SK-N-SH (cell line): ENCODE measurements at regions not wholly inside any gene's neighbourhood (a gene's known extent, or its start where the extent isn't known, plus 50 kb on each side); places are given as distances from the start of the nearest gene placed in this dataset.

ENCODE experiments used
- CTCF ChIA-PET: fragments of 300-600, 350-600 bp; formaldehyde crosslinking; extraction: SDS; loops from one replicate; lab custom pipeline; 2021; lab: Yijun Ruan, JAX
- POLR2A ChIA-PET: fragments of 350-600 bp; sonication (Branson Sonifier 250); formaldehyde crosslinking; extraction: SDS; loops from one replicate; lab custom pipeline; 2020; ENCODE audit warnings: antibody characterized with exemption, inconsistent platforms; lab: Yijun Ruan, JAX
- DNase-seq: peaks from one replicate; pipeline ENCODE4 v3.0.0; 2012
- H2AFZ ChIP-seq: fragments of 200-600 bp; sonication (generic); 2 replicates; pipeline ENCODE4 v1.8.1; 2016; ENCODE audit warnings: antibody characterized with exemption, mild to moderate bottlenecking, low read depth
- H3F3A ChIP-seq: fragments of 200-600 bp; sonication (generic); replicated peaks from 2 replicates; pipeline ENCODE3; 2016; ENCODE audit warnings: antibody characterized with exemption, mild to moderate bottlenecking; ENCODE audit not compliant: insufficient read depth
- H3K27ac ChIP-seq, 2 experiments: fragments of 200-500 bp in 1 of 2; fragments of 200-600 bp in 1 of 2; sonication (Bioruptor generic) in 1 of 2; sonication (generic), shearing (Covaris generic) in 1 of 2; 2 replicates each; pipeline versions ENCODE4 v1.5.1 to v1.6.1; 2014 to 2016; ENCODE audit warnings: low read depth in 2 of 2, inconsistent platforms in 1 of 2, low read length in 1 of 2, mild to moderate bottlenecking in 1 of 2, mixed read lengths in 1 of 2
- H3K27me3 ChIP-seq: fragments of 200-600 bp; sonication (generic), shearing (Covaris generic); 2 replicates; pipeline ENCODE4 v1.6.1; 2016; ENCODE audit warnings: mixed run types; ENCODE audit not compliant: insufficient read depth
- H3K36me3 ChIP-seq, 2 experiments: fragments of 200-500 bp in 1 of 2; fragments of 200-600 bp in 1 of 2; sonication (Bioruptor generic) in 1 of 2; sonication (generic) in 1 of 2; replicated peaks in 1 of 2; 2 replicates each; pipeline versions ENCODE3 to v1.5.1; 2014 to 2016; ENCODE audit warnings: low read length in 1 of 2, mild to moderate bottlenecking in 1 of 2; ENCODE audit not compliant: insufficient read depth in 2 of 2, control insufficient read depth in 1 of 2
- H3K4me1 ChIP-seq, 2 experiments: fragments of 200-500 bp in 1 of 2; fragments of 200-600 bp in 1 of 2; sonication (Bioruptor generic) in 1 of 2; sonication (generic), shearing (Covaris generic) in 1 of 2; 2 replicates each; pipeline versions ENCODE4 v1.5.1 to v1.6.1; 2014 to 2016; ENCODE audit warnings: low read depth in 1 of 2, low read length in 1 of 2, mixed run types in 1 of 2; ENCODE audit not compliant: insufficient read depth in 2 of 2, control insufficient read depth in 1 of 2
- H3K4me2 ChIP-seq: fragments of 200-600 bp; sonication (generic), shearing (Covaris generic); 2 replicates; pipeline ENCODE4 v1.6.1; 2017; ENCODE audit warnings: mixed run types
- H3K4me3 ChIP-seq, 2 experiments: fragments of 200-500 bp in 1 of 2; fragments of 200-600 bp in 1 of 2; sonication (Bioruptor generic) in 1 of 2; sonication (generic), shearing (Covaris generic) in 1 of 2; 2 replicates each; pipeline versions ENCODE4 v1.5.1 to v1.8.1; 2014 to 2016; ENCODE audit warnings: low read depth in 2 of 2, inconsistent platforms in 1 of 2, low read length in 1 of 2, mild to moderate bottlenecking in 1 of 2, mixed read lengths in 1 of 2, moderate library complexity in 1 of 2
- H3K79me2 ChIP-seq: fragments of 200-600 bp; sonication (generic); 2 replicates; pipeline ENCODE4 v1.8.1; 2017; ENCODE audit warnings: mild to moderate bottlenecking; ENCODE audit not compliant: insufficient read depth
- H3K9ac ChIP-seq: fragments of 200-600 bp; sonication (generic); 2 replicates; pipeline ENCODE4 v1.6.1; 2017; ENCODE audit warnings: mixed run types
- H3K9me2 ChIP-seq: fragments of 200-600 bp; sonication (generic); 2 replicates; pipeline ENCODE4 v1.6.1; 2017; ENCODE audit warnings: mixed run types
- H3K9me3 ChIP-seq: fragments of 200-600 bp; sonication (generic); 2 replicates; pipeline ENCODE4 v1.6.1; 2017; ENCODE audit warnings: mixed run types, mild to moderate bottlenecking, moderate library complexity
- H4K20me1 ChIP-seq: fragments of 200-600 bp; sonication (generic); 2 replicates; pipeline ENCODE4 v1.6.1; 2017; ENCODE audit warnings: mild to moderate bottlenecking, mixed run types; ENCODE audit not compliant: insufficient read depth
- ELF1 ChIP-seq: IDR thresholded peaks from 2 replicates; pipeline ENCODE4 v1.4.0; 2012
- EZH2phosphoT487 ChIP-seq: fragments of 200-600 bp; sonication (generic); IDR thresholded peaks from 2 replicates; pipeline ENCODE4 v1.6.1; 2017; ENCODE audit warnings: low read depth, mixed run types, mild to moderate bottlenecking, antibody characterized with exemption, moderate library complexity, borderline replicate concordance
- GATA2 ChIP-seq: sonication (generic); formaldehyde crosslinking; IDR thresholded peaks from 2 replicates; pipeline ENCODE4 v1.5.0; 2020; ENCODE audit warnings: mild to moderate bottlenecking, missing genetic modification reagents
- MAX ChIP-seq: IDR thresholded peaks from 2 replicates; pipeline ENCODE4 v1.4.0; 2012; ENCODE audit warnings: low read depth
- MEF2A ChIP-seq: IDR thresholded peaks from 2 replicates; pipeline ENCODE4 v1.4.0; 2012; ENCODE audit warnings: low read depth, borderline replicate concordance
- MXI1 ChIP-seq: IDR thresholded peaks from 2 replicates; pipeline ENCODE4 v1.6.1; 2012; ENCODE audit warnings: mild to moderate bottlenecking, low read depth, low read length, improper control_type of control experiment
- NRF1 ChIP-seq: IDR thresholded peaks from 2 replicates; pipeline ENCODE4 v1.6.1; 2012; ENCODE audit warnings: low read depth, mild to moderate bottlenecking, low read length
- REST ChIP-seq: IDR thresholded peaks from 2 replicates; pipeline ENCODE4 v1.6.1; 2012; ENCODE audit warnings: mild to moderate bottlenecking, low read depth, low read length, moderate library complexity
- RFX5 ChIP-seq: IDR thresholded peaks from 2 replicates; pipeline ENCODE4 v1.6.1; 2012; ENCODE audit warnings: mild to moderate bottlenecking, improper control_type of control experiment, low read length
- SIN3A ChIP-seq: IDR thresholded peaks from 2 replicates; pipeline ENCODE4 v1.6.1; 2012; ENCODE audit warnings: low read depth, mild to moderate bottlenecking, low read length, moderate library complexity, borderline replicate concordance
- TAF1 ChIP-seq: IDR thresholded peaks from 2 replicates; pipeline ENCODE4 v1.6.1; 2012; ENCODE audit warnings: low read depth, mild to moderate bottlenecking, low read length, moderate library complexity, borderline replicate concordance
- TCF12 ChIP-seq: IDR thresholded peaks from 2 replicates; pipeline ENCODE4 v1.4.0; 2012
- TEAD4 ChIP-seq: IDR thresholded peaks from 2 replicates; pipeline ENCODE4 v1.4.0; 2012; ENCODE audit warnings: mild to moderate bottlenecking, borderline replicate concordance; ENCODE audit not compliant: insufficient read depth
- USF1 ChIP-seq: IDR thresholded peaks from 2 replicates; pipeline ENCODE4 v1.4.0; 2012; ENCODE audit warnings: low read depth, borderline replicate concordance
- YY1 ChIP-seq: IDR thresholded peaks from 2 replicates; pipeline ENCODE4 v1.4.0; 2012; ENCODE audit warnings: low read depth, mild to moderate bottlenecking
- WGBS: methylation state at CpG from one replicate; pipeline ENCODE4 v1.1.6; 2017; ENCODE audit warnings: low lambda C conversion rate; 5-methylcytosine and 5-hydroxymethylcytosine counted together
- TF ChIP-seq, protein P1 (sequence below): fragments of 200-600 bp; sonication (generic); IDR thresholded peaks from 2 replicates; pipeline ENCODE4 v1.6.1; 2017; ENCODE audit warnings: antibody characterized with exemption, mild to moderate bottlenecking, moderate library complexity
- TF ChIP-seq, protein P2 (sequence below): IDR thresholded peaks from 2 replicates; pipeline ENCODE4 v1.4.0; 2012; ENCODE audit warnings: low read depth, borderline replicate concordance
- TF ChIP-seq, protein P3 (sequence below): IDR thresholded peaks from 2 replicates; pipeline ENCODE4; 2012

DNA sequence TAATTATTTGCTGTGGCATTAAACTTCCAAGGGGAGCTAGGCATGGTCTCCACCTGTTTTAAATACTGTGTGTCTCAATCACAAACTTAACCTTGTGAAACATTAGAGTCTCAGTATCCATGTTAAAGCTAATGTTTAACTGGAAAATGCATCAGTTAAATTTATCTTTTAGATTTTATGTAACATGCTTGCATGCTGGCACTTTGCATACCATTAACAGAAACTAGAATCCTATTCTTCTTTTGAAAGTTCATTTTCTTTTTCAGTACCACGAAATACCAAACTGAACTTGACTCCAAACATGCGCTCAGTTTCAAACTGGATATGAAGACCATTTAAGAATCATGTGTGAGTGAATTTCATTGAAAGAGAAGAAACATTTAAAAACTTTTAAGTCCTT, 328.9 kb upstream of the SLC10A2 start (continued):
- no peak for TF ChIP-seq USF1

- Histone ChIP-seq H3F3A (no peaks in the 10 kb centered on the region), H2AFZ (no peak overlapping the region), H3K27ac (no peak overlapping the region; a peak in 1 of 4 replicates), H3K4me2 (no peak overlapping the region), H3K9me3 (no peaks in the 10 kb centered on the region), H4K20me1 (no peaks in the 10 kb centered on the region), H3K9ac (no peak overlapping the region), H3K9me2 (no peaks in the 10 kb centered on the region), H3K79me2 (no peaks in the 10 kb centered on the region), H3K27me3 (no peaks in the 10 kb centered on the region), H3K4me3 (no peak overlapping the region), H3K4me1 (peaks cover 0 to 2% of the 10 kb centered on the region in 2 experiments; a peak in 1 of 4 replicates), H3K36me3 (no peaks in the 10 kb centered on the region)
- DNase-seq, result no peak
- WGBS, result 11% methylated on average over 2 of the region's 2 CpGs
- CTCF ChIA-PET, result no interaction called here
- POLR2A ChIA-PET, result no interaction called here
- TF ChIP-seq TAF1, result no peak
- TF ChIP-seq MXI1, result no peak
- TF ChIP-seq, protein P1, sequence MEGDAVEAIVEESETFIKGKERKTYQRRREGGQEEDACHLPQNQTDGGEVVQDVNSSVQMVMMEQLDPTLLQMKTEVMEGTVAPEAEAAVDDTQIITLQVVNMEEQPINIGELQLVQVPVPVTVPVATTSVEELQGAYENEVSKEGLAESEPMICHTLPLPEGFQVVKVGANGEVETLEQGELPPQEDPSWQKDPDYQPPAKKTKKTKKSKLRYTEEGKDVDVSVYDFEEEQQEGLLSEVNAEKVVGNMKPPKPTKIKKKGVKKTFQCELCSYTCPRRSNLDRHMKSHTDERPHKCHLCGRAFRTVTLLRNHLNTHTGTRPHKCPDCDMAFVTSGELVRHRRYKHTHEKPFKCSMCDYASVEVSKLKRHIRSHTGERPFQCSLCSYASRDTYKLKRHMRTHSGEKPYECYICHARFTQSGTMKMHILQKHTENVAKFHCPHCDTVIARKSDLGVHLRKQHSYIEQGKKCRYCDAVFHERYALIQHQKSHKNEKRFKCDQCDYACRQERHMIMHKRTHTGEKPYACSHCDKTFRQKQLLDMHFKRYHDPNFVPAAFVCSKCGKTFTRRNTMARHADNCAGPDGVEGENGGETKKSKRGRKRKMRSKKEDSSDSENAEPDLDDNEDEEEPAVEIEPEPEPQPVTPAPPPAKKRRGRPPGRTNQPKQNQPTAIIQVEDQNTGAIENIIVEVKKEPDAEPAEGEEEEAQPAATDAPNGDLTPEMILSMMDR, result no peak
- TF ChIP-seq ELF1, result no peak
- no peak for TF ChIP-seq TCF12
- TF ChIP-seq EZH2phosphoT487, result no peak
- no peak for TF ChIP-seq MAX
- TF ChIP-seq GATA2 (CRISPR knock-in tag), result no peak
- TF ChIP-seq, protein P2, sequence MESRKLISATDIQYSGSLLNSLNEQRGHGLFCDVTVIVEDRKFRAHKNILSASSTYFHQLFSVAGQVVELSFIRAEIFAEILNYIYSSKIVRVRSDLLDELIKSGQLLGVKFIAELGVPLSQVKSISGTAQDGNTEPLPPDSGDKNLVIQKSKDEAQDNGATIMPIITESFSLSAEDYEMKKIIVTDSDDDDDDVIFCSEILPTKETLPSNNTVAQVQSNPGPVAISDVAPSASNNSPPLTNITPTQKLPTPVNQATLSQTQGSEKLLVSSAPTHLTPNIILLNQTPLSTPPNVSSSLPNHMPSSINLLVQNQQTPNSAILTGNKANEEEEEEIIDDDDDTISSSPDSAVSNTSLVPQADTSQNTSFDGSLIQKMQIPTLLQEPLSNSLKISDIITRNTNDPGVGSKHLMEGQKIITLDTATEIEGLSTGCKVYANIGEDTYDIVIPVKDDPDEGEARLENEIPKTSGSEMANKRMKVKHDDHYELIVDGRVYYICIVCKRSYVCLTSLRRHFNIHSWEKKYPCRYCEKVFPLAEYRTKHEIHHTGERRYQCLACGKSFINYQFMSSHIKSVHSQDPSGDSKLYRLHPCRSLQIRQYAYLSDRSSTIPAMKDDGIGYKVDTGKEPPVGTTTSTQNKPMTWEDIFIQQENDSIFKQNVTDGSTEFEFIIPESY, result no peak
- no peak for TF ChIP-seq REST
- TF ChIP-seq TEAD4, result no peak
- no peak for TF ChIP-seq SIN3A
- TF ChIP-seq, protein P3, sequence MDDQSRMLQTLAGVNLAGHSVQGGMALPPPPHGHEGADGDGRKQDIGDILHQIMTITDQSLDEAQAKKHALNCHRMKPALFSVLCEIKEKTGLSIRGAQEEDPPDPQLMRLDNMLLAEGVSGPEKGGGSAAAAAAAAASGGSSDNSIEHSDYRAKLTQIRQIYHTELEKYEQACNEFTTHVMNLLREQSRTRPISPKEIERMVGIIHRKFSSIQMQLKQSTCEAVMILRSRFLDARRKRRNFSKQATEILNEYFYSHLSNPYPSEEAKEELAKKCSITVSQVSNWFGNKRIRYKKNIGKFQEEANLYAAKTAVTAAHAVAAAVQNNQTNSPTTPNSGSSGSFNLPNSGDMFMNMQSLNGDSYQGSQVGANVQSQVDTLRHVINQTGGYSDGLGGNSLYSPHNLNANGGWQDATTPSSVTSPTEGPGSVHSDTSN, result no peak
- TF ChIP-seq YY1, result no peak
- TF ChIP-seq NRF1, result no peak
- TF ChIP-seq MEF2A, result no peak
- TF ChIP-seq RFX5, result no peak
These were observed 328.4 kb upstream of the SLC10A2 start for GRCh38 chr13:103394618-103395017.
